C4-2B (cell line): ENCODE measurements at regions not wholly inside any gene's neighbourhood (a gene's known extent, or its start where the extent isn't known, plus 50 kb on each side); places are given as distances from the start of the nearest gene placed in this dataset.

Source experiments
- ZFX ChIP-seq: fragments of 450-650 bp; IDR thresholded peaks from 2 replicates; pipeline ENCODE4 v1.6.1; 2017
- TF ChIP-seq, protein P1 (sequence below): fragments of 450-650 bp; conservative IDR thresholded peaks from 2 replicates; pipeline ENCODE4 v1.5.1; 2017; ENCODE audit warnings: mild to moderate bottlenecking

DNA sequence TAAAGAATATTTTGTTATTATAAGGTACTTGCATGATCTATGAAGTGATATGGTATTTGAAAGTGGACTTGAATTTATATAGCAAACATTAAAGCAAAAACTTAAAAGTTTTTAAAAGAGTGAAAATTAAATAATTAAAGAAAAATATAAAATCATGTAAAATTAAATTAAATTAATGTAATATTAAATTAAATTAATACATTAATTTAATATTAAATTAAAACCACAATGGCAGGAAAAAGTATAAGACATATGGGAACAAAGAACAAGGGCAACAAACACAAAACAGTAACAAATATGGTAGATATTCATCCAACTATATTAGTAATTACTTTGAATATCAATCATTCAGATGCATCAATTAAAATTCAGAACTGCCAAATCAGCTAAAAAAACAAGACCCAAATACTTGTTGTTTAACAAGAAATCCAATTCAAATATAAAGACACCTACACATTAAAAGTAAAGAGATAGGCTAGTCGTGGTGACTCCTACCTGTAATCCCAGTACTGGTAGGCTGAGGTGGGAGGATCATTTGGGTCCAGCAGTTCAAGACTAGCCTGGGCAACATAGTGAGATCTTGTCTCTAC lies 992.2 kb upstream of the MIR17HG start:
- TF ChIP-seq, protein P1, sequence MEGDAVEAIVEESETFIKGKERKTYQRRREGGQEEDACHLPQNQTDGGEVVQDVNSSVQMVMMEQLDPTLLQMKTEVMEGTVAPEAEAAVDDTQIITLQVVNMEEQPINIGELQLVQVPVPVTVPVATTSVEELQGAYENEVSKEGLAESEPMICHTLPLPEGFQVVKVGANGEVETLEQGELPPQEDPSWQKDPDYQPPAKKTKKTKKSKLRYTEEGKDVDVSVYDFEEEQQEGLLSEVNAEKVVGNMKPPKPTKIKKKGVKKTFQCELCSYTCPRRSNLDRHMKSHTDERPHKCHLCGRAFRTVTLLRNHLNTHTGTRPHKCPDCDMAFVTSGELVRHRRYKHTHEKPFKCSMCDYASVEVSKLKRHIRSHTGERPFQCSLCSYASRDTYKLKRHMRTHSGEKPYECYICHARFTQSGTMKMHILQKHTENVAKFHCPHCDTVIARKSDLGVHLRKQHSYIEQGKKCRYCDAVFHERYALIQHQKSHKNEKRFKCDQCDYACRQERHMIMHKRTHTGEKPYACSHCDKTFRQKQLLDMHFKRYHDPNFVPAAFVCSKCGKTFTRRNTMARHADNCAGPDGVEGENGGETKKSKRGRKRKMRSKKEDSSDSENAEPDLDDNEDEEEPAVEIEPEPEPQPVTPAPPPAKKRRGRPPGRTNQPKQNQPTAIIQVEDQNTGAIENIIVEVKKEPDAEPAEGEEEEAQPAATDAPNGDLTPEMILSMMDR, result no peak
- no peak for TF ChIP-seq ZFX
